MCF 10A (cell line): ENCODE measurements at regions not wholly inside any gene's neighbourhood (a gene's known extent, or its start where the extent isn't known, plus 50 kb on each side); places are given as distances from the start of the nearest gene placed in this dataset.
"Not testable (repeated sequence)": the region's sequence is repeated elsewhere in the genome, so short reads cannot be mapped to it uniquely, and the experiment has no call there.

Experiments
- BruUV-seq: library from RNA; stranded (reverse); fragments of 400-500 nt; replicated peaks from 2 replicates; lab custom pipeline; 2021; lab: Mats Ljungman, UMichigan
- CTCF ChIA-PET: fragments of 300-600 bp; sonication (Branson Sonifier 250); formaldehyde crosslinking; extraction: SDS; loops from one replicate; lab custom pipeline; 2021; ENCODE audit warnings: antibody characterized with exemption, inconsistent platforms; lab: Yijun Ruan, JAX
- POLR2A ChIA-PET: fragments of 300-600, 350-650 bp; sonication (Branson Sonifier 250); formaldehyde crosslinking; extraction: SDS; loops from one replicate; lab custom pipeline; 2020; ENCODE audit warnings: antibody characterized with exemption, inconsistent platforms; lab: Yijun Ruan, JAX
- DNase-seq: peaks from one replicate; pipeline ENCODE4 v3.0.0-alpha.2; 2018; ENCODE audit not compliant: unreplicated experiment
- H3K27ac Mint-ChIP-seq: one replicate; pipeline ENCODE4 v1.8.0; 2022; ENCODE audit warnings: mild to moderate bottlenecking, low read depth, mixed read lengths; ENCODE audit not compliant: unreplicated experiment
- H3K27me3 Mint-ChIP-seq: one replicate; pipeline ENCODE4 v1.8.0; 2022; ENCODE audit warnings: mixed read lengths; ENCODE audit not compliant: insufficient read depth, unreplicated experiment
- H3K36me3 Mint-ChIP-seq: one replicate; pipeline ENCODE4 v1.8.0; 2022; ENCODE audit warnings: mild to moderate bottlenecking, moderate library complexity, mixed read lengths; ENCODE audit not compliant: insufficient read depth, unreplicated experiment
- H3K4me1 Mint-ChIP-seq: one replicate; pipeline ENCODE4 v1.8.0; 2022; ENCODE audit warnings: mixed read lengths; ENCODE audit not compliant: insufficient read depth, unreplicated experiment
- H3K4me3 Mint-ChIP-seq: one replicate; pipeline ENCODE4 v1.8.0; 2022; ENCODE audit warnings: mild to moderate bottlenecking, moderate library complexity, mixed read lengths; ENCODE audit not compliant: unreplicated experiment
- H3K9me3 Mint-ChIP-seq: one replicate; pipeline ENCODE4 v1.8.0; 2022; ENCODE audit warnings: mixed read lengths; ENCODE audit not compliant: unreplicated experiment
- CTCF ChIP-seq: fragments of 200-600 bp; IDR thresholded peaks from one replicate; pipeline ENCODE4 v1.8.0; 2022; ENCODE audit warnings: antibody characterized with exemption, mild to moderate bottlenecking; ENCODE audit not compliant: unreplicated experiment
- intact Hi-C: fragments of 100-400 bp; cut with micrococcal nuclease; formaldehyde crosslinking; loops from 2 replicates; pipeline ENCODE4 v1.14.1; 2022

GRCh38 chr14:22176957-22177356, 412.1 kb downstream of the DAD1 start:
- no peaks in the 10 kb centered on the region for H3K36me3 Mint-ChIP-seq
- DNase-seq, result no peak
- no peaks in the 10 kb centered on the region for H3K9me3 Mint-ChIP-seq
- BruUV-seq, result no TSS peak
- H3K4me3 Mint-ChIP-seq, result no peak overlapping the region
- intact Hi-C loops, result no loop called here
- TF ChIP-seq CTCF, result no peak
- ChIA-PET CTCF (interaction anchor here (0.7 to 2.5 kb wide), 2 partner anchors 24 to 232 kb away, joined by 3 to 15 read pairs; no protein-coding TSS in a partner anchor), POLR2A (interaction anchor here (1.3 kb wide), 1 partner anchor 11 kb away, joined by 3 read pairs; no protein-coding TSS in a partner anchor)
- H3K4me1 Mint-ChIP-seq, result no peaks in the 10 kb centered on the region
- H3K27ac Mint-ChIP-seq, result no peak overlapping the region
- peaks cover 23% of the 10 kb centered on the region for H3K27me3 Mint-ChIP-seq

GRCh38 chr14:22175278-22175558, 413.8 kb downstream of the DAD1 start:
- intact Hi-C loops, POLR2A ChIA-PET, H3K27ac Mint-ChIP-seq, H3K4me1 Mint-ChIP-seq, BruUV-seq, H3K9me3 Mint-ChIP-seq, H3K36me3 Mint-ChIP-seq, H3K4me3 Mint-ChIP-seq, DNase-seq: not testable (repeated sequence)
- H3K27me3 Mint-ChIP-seq, result peaks cover 20% of the 10 kb centered on the region
- CTCF ChIA-PET, result interaction anchor here (0.7 to 1.2 kb wide), 3 partner anchors 10 to 103 kb away, joined by 3 to 5 read pairs (median 3); no protein-coding TSS in a partner anchor

GRCh38 chr14:22174412-22175277, 414.4 kb downstream of the DAD1 start:
- no TSS peak for BruUV-seq
- DNase-seq, result no peak
- no peaks in the 10 kb centered on the region for H3K9me3 Mint-ChIP-seq
- no peak overlapping the region for H3K27ac Mint-ChIP-seq
- TF ChIP-seq CTCF, result no peak
- H3K4me1 Mint-ChIP-seq, result no peaks in the 10 kb centered on the region
- CTCF ChIA-PET, result interaction anchor here (0.7 to 1.2 kb wide), 3 partner anchors 9 to 104 kb away, joined by 3 to 5 read pairs (median 3); no protein-coding TSS in a partner anchor
- POLR2A ChIA-PET, result no interaction called here
- H3K4me3 Mint-ChIP-seq, result no peak overlapping the region
- H3K27me3 Mint-ChIP-seq, result peaks cover 14% of the 10 kb centered on the region
- no peaks in the 10 kb centered on the region for H3K36me3 Mint-ChIP-seq
- intact Hi-C loops, result no loop called here

- CTCF ChIA-PET, result interaction anchor here (1.8 kb wide), 1 partner anchor 33 kb away, joined by 9 read pairs; no protein-coding TSS in a partner anchor
- intact Hi-C loops, result no loop called here
- no peak overlapping the region for H3K4me3 Mint-ChIP-seq
- no peaks in the 10 kb centered on the region for H3K4me1 Mint-ChIP-seq
- no peaks in the 10 kb centered on the region for H3K36me3 Mint-ChIP-seq
- POLR2A ChIA-PET, result no interaction called here
- no TSS peak for BruUV-seq
- H3K27me3 Mint-ChIP-seq, result peaks cover 18% of the 10 kb centered on the region
- no peak for DNase-seq
- no peak overlapping the region for H3K27ac Mint-ChIP-seq
- no peak for TF ChIP-seq CTCF
- no peaks in the 10 kb centered on the region for H3K9me3 Mint-ChIP-seq
Measured at GRCh38 chr14:22168092-22168955, 420.7 kb downstream of the DAD1 start.
